ENCODE measurements at regions not wholly inside any gene's neighbourhood (a gene's known extent, or its start where the extent isn't known, plus 50 kb on each side); places are given as distances from the start of the nearest gene placed in this dataset.

- Histone ChIP-seq H3K27me3 (no peaks in the 10 kb centered on the region), H3K4me3 (no peak overlapping the region), H3K9me3 (no peaks in the 10 kb centered on the region), H3K27ac (no peak overlapping the region), H3K4me1 (no peaks in the 10 kb centered on the region), H3K36me3 (no peaks in the 10 kb centered on the region)
- DNase-seq (ENCODE audit: low spot score in 2 of 2): no peak
- TF ChIP-seq CTCF (IDR thresholded peaks at IDR 0.05): no peak
- intact Hi-C loops (cut with DNase I): no loop called here
Measured at GRCh38 chr6:22651731-22652130, 82.4 kb downstream of the HDGFL1 start.

- Histone ChIP-seq H3K27ac (no peak overlapping the region), H3K27me3 (no peaks in the 10 kb centered on the region), H3K4me1 (peaks cover 0 to 3% of the 10 kb centered on the region in 2 donors), H3K9me3 (no peaks in the 10 kb centered on the region), H3K4me3 (no peak overlapping the region), H3K36me3 (no peaks in the 10 kb centered on the region)
- DNase-seq (ENCODE audit: low spot score in 2 of 2): no peak
- no peak for TF ChIP-seq CTCF (IDR thresholded peaks at IDR 0.05)
- intact Hi-C loops (cut with DNase I): no loop called here
Measured at GRCh38 chr6:22653980-22654610, 84.7 kb downstream of the HDGFL1 start.

- intact Hi-C loops (cut with DNase I): no loop called here
- Histone ChIP-seq H3K4me1 (peaks cover 0 to 3% of the 10 kb centered on the region in 2 donors), H3K27ac (no peak overlapping the region), H3K4me3 (no peak overlapping the region), H3K36me3 (no peaks in the 10 kb centered on the region), H3K27me3 (no peaks in the 10 kb centered on the region), H3K9me3 (no peaks in the 10 kb centered on the region)
- DNase-seq (ENCODE audit: low spot score in 2 of 2): no peak
- TF ChIP-seq CTCF (IDR thresholded peaks at IDR 0.05): no peak
Measured at GRCh38 chr6:22656706-22657351, 87.5 kb downstream of the HDGFL1 start.

- peaks cover 0 to 3% of the 10 kb centered on the region in 2 donors for H3K4me1 ChIP-seq
- no peaks in the 10 kb centered on the region for H3K27me3 ChIP-seq
- intact Hi-C loops (cut with DNase I): no loop called here
- H3K36me3 ChIP-seq: no peaks in the 10 kb centered on the region
- no peaks in the 10 kb centered on the region for H3K9me3 ChIP-seq
- DNase-seq (ENCODE audit: low spot score in 2 of 2): no peak
- no peak for TF ChIP-seq CTCF (IDR thresholded peaks at IDR 0.05)
- H3K4me3 ChIP-seq: no peak overlapping the region
- no peak overlapping the region for H3K27ac ChIP-seq
Measured at GRCh38 chr6:22657352-22657980, 88.1 kb downstream of the HDGFL1 start.

- H3K4me3 ChIP-seq: no peak overlapping the region
- intact Hi-C loops (cut with DNase I): no loop called here
- no peak overlapping the region for H3K27ac ChIP-seq
- H3K36me3 ChIP-seq: no peaks in the 10 kb centered on the region
- no peaks in the 10 kb centered on the region for H3K27me3 ChIP-seq
- no peaks in the 10 kb centered on the region for H3K9me3 ChIP-seq
- H3K4me1 ChIP-seq: peaks cover 0 to 3% of the 10 kb centered on the region in 2 donors
- no peak for DNase-seq (ENCODE audit: low spot score in 2 of 2)
- TF ChIP-seq CTCF (IDR thresholded peaks at IDR 0.05): no peak
Measured at GRCh38 chr6:22658183-22658582, 88.8 kb downstream of the HDGFL1 start.
